Ishikawa (cell line): ENCODE measurements at regions not wholly inside any gene's neighbourhood (a gene's known extent, or its start where the extent isn't known, plus 50 kb on each side); places are given as distances from the start of the nearest gene placed in this dataset.

Experiments used
- CEBPB ChIP-seq: IDR thresholded peaks from 2 replicates; pipeline ENCODE4 v1.6.1; 2012
- CREB1 ChIP-seq: IDR thresholded peaks from 2 replicates; pipeline ENCODE4 v1.6.1; 2012; ENCODE audit warnings: low read depth
- EGR1 ChIP-seq: IDR thresholded peaks from 2 replicates; pipeline ENCODE4 v1.6.1; 2012
- EP300 ChIP-seq: IDR thresholded peaks from 2 replicates; pipeline ENCODE4 v1.6.1; 2012; ENCODE audit warnings: borderline replicate concordance
- FOXM1 ChIP-seq: IDR thresholded peaks from 2 replicates; pipeline ENCODE4 v1.6.1; 2012; ENCODE audit warnings: low read depth, borderline replicate concordance
- NFIC ChIP-seq: IDR thresholded peaks from 2 replicates; pipeline ENCODE4 v1.6.1; 2012
- RAD21 ChIP-seq: IDR thresholded peaks from 2 replicates; pipeline ENCODE4 v1.6.1; 2012; ENCODE audit warnings: low read depth
- TAF1 ChIP-seq: IDR thresholded peaks from 2 replicates; pipeline ENCODE4 v1.6.1; 2012; ENCODE audit warnings: low read depth, mild to moderate bottlenecking
- TCF12 ChIP-seq: IDR thresholded peaks from 2 replicates; pipeline ENCODE4 v1.6.1; 2012; ENCODE audit warnings: low read depth
- TEAD4 ChIP-seq: IDR thresholded peaks from 2 replicates; pipeline ENCODE4 v1.6.1; 2012
- YY1 ChIP-seq: IDR thresholded peaks from 2 replicates; pipeline ENCODE4 v1.6.1; 2012; ENCODE audit warnings: low read depth
- ZBTB7A ChIP-seq: IDR thresholded peaks from 2 replicates; pipeline ENCODE4 v1.6.1; 2012; ENCODE audit warnings: low read depth
- TF ChIP-seq, protein P1 (sequence below): IDR thresholded peaks from 2 replicates; pipeline ENCODE4 v1.6.1; 2012
- TF ChIP-seq, protein P2 (sequence below): IDR thresholded peaks from 2 replicates; pipeline ENCODE4 v1.6.1; 2012
- TF ChIP-seq, protein P3 (sequence below): IDR thresholded peaks from 2 replicates; pipeline ENCODE4 v1.6.1; 2012; ENCODE audit warnings: low read depth, mild to moderate bottlenecking

DNA sequence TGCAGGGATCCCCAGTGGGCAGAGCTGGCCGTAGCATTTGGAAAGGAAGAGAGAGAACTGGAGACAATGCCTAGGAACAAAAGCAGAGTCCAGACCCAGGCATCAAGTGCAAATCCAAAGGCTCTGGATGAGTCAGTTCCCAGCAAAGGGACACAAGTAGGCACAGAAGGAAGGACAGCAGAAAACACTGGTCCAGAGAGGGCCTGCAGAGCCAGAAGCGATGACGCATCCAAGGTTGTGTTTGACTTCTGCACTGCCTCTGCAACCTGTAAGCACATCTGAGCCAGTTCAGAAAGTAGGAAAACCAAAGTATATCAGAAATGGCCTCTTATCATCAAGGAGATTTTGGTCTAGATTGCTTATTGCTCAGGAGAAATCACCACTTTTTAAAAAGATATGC, 604.5 kb downstream of the FGF9 start:
- no peak for TF ChIP-seq CREB1
- TF ChIP-seq RAD21, result no peak
- no peak for TF ChIP-seq TAF1
- TF ChIP-seq CEBPB, result no peak
- no peak for TF ChIP-seq TCF12
- TF ChIP-seq FOXM1, result no peak
- TF ChIP-seq, protein P1, sequence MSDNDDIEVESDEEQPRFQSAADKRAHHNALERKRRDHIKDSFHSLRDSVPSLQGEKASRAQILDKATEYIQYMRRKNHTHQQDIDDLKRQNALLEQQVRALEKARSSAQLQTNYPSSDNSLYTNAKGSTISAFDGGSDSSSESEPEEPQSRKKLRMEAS, result no peak
- TF ChIP-seq, protein P2, sequence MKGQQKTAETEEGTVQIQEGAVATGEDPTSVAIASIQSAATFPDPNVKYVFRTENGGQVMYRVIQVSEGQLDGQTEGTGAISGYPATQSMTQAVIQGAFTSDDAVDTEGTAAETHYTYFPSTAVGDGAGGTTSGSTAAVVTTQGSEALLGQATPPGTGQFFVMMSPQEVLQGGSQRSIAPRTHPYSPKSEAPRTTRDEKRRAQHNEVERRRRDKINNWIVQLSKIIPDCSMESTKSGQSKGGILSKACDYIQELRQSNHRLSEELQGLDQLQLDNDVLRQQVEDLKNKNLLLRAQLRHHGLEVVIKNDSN, result no peak
- TF ChIP-seq NFIC, result no peak
- TF ChIP-seq YY1, result no peak
- TF ChIP-seq ZBTB7A, result no peak
- TF ChIP-seq TEAD4, result no peak
- no peak for TF ChIP-seq EGR1
- TF ChIP-seq, protein P3, sequence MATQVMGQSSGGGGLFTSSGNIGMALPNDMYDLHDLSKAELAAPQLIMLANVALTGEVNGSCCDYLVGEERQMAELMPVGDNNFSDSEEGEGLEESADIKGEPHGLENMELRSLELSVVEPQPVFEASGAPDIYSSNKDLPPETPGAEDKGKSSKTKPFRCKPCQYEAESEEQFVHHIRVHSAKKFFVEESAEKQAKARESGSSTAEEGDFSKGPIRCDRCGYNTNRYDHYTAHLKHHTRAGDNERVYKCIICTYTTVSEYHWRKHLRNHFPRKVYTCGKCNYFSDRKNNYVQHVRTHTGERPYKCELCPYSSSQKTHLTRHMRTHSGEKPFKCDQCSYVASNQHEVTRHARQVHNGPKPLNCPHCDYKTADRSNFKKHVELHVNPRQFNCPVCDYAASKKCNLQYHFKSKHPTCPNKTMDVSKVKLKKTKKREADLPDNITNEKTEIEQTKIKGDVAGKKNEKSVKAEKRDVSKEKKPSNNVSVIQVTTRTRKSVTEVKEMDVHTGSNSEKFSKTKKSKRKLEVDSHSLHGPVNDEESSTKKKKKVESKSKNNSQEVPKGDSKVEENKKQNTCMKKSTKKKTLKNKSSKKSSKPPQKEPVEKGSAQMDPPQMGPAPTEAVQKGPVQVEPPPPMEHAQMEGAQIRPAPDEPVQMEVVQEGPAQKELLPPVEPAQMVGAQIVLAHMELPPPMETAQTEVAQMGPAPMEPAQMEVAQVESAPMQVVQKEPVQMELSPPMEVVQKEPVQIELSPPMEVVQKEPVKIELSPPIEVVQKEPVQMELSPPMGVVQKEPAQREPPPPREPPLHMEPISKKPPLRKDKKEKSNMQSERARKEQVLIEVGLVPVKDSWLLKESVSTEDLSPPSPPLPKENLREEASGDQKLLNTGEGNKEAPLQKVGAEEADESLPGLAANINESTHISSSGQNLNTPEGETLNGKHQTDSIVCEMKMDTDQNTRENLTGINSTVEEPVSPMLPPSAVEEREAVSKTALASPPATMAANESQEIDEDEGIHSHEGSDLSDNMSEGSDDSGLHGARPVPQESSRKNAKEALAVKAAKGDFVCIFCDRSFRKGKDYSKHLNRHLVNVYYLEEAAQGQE, result no peak
- no peak for TF ChIP-seq EP300

DNA sequence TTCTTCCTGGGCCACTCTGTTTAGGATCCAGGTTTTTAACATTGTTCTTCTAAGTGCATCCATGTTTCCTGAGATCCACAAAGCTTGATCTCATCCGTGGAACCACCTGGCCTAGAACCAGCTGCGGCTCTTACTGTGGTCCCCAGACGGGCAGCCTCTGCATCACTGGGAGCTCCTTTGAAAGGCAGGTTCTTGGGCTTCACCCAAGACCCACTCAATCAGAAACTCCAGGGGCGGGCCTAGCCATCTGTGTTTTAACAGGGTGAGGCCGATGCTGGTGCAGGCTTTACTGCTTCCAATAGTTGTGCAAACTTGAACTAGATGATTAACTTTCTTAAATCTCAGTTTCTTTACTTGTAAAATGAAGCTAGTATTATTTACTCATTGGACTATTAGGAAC, 605.7 kb downstream of the FGF9 start:
- TF ChIP-seq CEBPB, result no peak
- TF ChIP-seq YY1, result no peak
- TF ChIP-seq CREB1, result no peak
- no peak for TF ChIP-seq TAF1
- TF ChIP-seq, protein P1, result no peak
- TF ChIP-seq TEAD4, result no peak
- TF ChIP-seq, protein P2, result no peak
- TF ChIP-seq ZBTB7A, result no peak
- TF ChIP-seq NFIC, result no peak
- TF ChIP-seq TCF12, result no peak
- TF ChIP-seq EP300, result no peak
- no peak for TF ChIP-seq RAD21
- no peak for TF ChIP-seq FOXM1

DNA sequence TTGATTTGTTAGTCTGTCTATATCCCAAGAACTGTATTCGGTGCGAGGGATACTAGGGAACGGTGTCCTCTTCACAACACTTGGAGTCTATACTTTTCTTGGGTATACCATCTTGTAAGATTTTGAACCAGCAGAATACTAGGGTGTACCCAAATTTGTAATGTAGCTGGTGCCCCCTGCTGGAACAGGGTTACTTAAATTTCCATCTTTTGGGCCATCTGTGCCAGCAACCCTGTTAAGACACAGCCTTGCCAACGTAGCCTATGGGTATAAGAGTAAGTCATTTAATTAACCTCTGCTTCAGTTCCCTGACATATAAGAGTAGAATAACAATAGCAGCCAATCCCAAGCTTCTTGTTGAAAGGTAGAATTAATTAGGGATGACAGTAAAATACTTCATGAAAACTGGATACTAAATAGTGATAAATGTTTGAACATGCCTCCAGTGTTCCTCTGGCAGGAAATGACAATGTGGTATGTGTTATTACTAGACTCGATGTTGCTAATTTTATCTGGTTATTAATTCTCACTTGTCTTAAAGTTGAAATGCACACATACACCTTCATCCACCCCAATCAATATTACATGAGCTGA, 607.6 kb downstream of the FGF9 start:
- TF ChIP-seq RAD21 (peak; percentile 73), TCF12 (no peak)

DNA sequence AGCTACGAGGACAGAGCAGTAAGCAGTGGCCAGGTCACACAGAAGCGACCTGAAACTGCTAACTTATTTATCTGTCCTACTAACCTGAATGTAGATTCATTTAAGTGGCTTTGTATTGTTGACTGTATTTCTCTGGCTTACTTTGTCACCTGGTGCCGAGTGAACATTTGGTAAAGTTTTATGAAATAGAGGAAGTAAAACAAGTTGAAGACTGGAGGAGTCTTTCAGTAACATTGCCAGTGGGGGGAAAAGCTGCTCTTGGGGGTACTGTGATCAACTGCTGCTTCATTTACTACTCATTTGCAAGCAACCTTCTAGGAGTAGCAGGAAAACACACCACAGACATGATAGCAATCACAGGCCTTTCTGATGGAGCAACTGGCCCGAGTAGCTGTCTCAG, 615.0 kb downstream of the FGF9 start:
- TF ChIP-seq, protein P3, result no peak
- TF ChIP-seq TEAD4 (no peak), YY1 (no peak)
- TF ChIP-seq, protein P2, result no peak

DNA sequence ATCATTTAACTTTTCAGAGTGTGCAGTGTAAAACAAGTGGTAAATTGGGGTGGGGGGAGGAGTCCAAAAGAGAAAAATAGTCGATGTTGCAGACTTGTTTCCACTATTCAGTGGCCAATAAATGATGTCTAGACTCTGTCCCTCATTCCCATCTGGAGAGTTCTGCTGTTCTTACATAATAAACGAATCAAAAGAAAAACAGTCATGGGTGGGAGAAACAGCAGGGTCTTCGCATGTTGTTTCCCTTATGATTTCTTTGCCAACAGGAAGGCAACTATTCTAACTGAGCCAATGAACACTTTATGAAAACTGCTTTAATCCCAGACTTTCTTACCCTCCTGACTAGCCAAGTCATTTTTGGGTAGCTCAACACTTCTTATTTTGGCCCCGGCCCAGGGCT, 615.5 kb downstream of the FGF9 start:
- TF ChIP-seq EGR1 (no peak), CEBPB (no peak), ZBTB7A (no peak), TCF12 (no peak), FOXM1 (no peak), RAD21 (no peak), YY1 (no peak), TAF1 (no peak), CREB1 (no peak), NFIC (no peak), TEAD4 (no peak), EP300 (no peak)
- TF ChIP-seq, protein P1, result no peak
- TF ChIP-seq, protein P3, result no peak
- TF ChIP-seq, protein P2, result no peak
